ENCODE measurements at regions not wholly inside any gene's neighbourhood (a gene's known extent, or its start where the extent isn't known, plus 50 kb on each side); places are given as distances from the start of the nearest gene placed in this dataset.

DNA sequence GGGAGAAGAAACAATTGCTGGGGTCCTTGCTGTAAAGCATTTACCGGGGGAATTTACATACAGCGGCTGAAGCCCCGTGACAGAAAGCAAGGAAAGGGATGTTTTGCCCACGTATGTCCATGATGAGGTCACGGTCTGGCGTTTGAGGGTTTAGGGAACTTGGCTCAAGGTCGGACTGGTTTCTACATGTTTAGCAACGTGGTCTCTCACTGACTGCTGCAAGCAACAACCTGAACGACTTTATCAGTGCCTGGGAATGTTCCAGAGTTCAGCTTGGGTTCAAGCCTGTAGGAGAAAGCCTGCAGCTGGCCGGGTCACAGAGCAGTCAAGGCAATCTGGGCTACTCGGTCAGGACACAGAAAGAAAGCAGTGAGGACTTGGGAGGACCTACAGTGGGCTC is 323.3 kb downstream of the AJAP1 start:
- H3K4me1 ChIP-seq = no peaks in the 10 kb centered on the region
- TF ChIP-seq, protein P1, sequence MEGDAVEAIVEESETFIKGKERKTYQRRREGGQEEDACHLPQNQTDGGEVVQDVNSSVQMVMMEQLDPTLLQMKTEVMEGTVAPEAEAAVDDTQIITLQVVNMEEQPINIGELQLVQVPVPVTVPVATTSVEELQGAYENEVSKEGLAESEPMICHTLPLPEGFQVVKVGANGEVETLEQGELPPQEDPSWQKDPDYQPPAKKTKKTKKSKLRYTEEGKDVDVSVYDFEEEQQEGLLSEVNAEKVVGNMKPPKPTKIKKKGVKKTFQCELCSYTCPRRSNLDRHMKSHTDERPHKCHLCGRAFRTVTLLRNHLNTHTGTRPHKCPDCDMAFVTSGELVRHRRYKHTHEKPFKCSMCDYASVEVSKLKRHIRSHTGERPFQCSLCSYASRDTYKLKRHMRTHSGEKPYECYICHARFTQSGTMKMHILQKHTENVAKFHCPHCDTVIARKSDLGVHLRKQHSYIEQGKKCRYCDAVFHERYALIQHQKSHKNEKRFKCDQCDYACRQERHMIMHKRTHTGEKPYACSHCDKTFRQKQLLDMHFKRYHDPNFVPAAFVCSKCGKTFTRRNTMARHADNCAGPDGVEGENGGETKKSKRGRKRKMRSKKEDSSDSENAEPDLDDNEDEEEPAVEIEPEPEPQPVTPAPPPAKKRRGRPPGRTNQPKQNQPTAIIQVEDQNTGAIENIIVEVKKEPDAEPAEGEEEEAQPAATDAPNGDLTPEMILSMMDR (IDR thresholded peaks at IDR 0.05; ENCODE audit: borderline replicate concordance) = no peak
- DNase-seq = no peak
- H3K36me3 ChIP-seq = no peaks in the 10 kb centered on the region
- H3K4me3 ChIP-seq = no peak overlapping the region
- peaks cover 84% of the 10 kb centered on the region for H3K27me3 ChIP-seq (ENCODE audit: low read depth)
- H3K9me3 ChIP-seq (replicated peaks) = no peaks in the 10 kb centered on the region
- intact Hi-C loops (cut with micrococcal nuclease) = no loop called here
- no peak overlapping the region for H3K27ac ChIP-seq (replicated peaks)

DNA sequence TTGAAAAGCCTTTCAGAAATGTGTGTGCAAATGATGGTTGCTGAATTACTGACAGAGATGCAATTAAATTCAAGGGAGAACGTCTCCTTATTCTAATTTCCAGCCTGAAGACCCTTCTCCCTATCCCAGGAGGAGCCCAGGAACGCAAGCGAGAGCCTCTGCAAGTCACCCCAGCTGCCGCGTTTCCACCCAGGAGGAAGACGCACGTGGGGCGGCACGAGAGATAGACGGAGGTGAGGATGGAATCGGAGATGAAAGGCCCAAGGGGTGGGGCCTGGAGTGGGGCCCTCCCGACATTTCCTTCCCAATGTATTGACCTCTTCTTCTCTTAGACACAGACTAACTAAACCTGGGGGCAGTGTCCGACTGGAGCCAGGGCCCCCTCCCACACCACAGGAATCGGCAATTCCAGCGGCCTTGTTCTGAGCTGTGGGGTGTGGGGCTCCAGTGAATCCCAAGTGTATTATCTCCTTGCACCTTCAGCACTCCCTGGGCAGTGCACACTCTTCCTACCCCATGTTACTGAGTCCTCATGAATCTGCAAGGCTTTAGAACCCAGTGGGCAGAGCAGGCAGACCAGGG is 322.5 kb downstream of the AJAP1 start:
- intact Hi-C loops (cut with micrococcal nuclease) = no loop called here
- Histone ChIP-seq H3K4me1 (no peaks in the 10 kb centered on the region), H3K36me3 (no peaks in the 10 kb centered on the region), H3K4me3 (no peak overlapping the region), H3K27ac (replicated peaks) (no peak overlapping the region), H3K9me3 (replicated peaks) (no peaks in the 10 kb centered on the region), H3K27me3 (ENCODE audit: low read depth) (peaks cover 83% of the 10 kb centered on the region)
- TF ChIP-seq, protein P1 (IDR thresholded peaks at IDR 0.05; ENCODE audit: borderline replicate concordance) = no peak
- DNase-seq = no peak

DNA sequence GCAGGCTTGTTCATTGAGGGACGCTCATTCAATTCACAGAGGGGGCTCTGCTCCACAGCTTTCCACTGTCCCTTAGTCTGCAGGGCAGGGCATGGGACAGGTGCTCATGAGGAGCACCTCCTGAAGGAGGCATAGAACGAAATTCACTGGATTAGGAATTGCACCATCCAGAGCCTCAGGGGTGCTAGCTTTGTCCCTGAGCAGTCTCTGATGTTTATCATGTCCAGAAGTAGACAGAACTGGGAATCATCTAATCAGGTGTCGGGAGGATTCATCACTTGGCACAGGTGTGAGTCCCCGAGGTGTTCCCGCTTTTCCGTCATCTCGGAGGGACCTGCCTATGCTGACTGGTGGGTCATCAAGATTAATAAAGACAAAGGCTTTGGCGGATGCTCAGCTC is 321.4 kb downstream of the AJAP1 start:
- intact Hi-C loops (cut with micrococcal nuclease) = no loop called here
- H3K27me3 ChIP-seq (ENCODE audit: low read depth) = peaks cover 73% of the 10 kb centered on the region
- DNase-seq = no peak

DNA sequence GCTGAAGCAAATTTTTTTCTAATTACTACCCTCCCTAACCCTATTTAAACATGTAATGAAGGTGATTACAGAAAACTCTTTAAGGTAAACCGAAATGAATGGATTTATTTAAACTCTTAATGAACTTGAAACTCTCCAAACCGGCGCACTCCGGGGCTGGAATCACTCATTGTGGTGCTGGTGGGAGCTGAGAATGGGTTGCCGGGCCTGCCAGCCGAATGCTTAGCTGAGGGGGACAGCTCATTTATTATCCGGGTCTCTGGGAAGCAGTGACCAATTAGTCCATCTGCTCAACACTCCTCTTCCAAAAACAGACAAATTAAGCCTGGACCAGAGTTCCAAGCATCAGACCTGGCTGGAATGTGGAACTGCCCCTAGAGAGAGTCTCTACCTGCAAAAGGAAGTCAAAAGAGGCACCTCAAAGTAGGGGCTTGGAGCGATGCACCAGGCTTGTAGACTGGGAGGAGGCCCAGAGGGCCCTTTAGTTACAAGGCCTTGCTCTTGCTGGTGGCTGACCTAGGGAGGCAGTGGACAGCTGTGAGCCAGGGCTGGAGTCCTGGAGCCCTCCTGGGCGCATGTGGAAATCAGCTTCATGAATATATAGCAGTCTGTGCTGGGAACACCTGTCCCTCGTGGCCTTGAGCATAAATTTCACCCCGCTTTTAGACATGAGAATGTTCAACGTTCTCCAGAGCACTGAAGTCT is 320.7 kb downstream of the AJAP1 start:
- no peaks in the 10 kb centered on the region for H3K36me3 ChIP-seq
- intact Hi-C loops (cut with micrococcal nuclease) = no loop called here
- no peaks in the 10 kb centered on the region for H3K9me3 ChIP-seq (replicated peaks)
- no peaks in the 10 kb centered on the region for H3K4me1 ChIP-seq
- TF ChIP-seq, protein P1 (IDR thresholded peaks at IDR 0.05; ENCODE audit: borderline replicate concordance) = no peak
- H3K4me3 ChIP-seq = no peak overlapping the region
- no peak overlapping the region for H3K27ac ChIP-seq (replicated peaks)
- peaks cover 66% of the 10 kb centered on the region for H3K27me3 ChIP-seq (ENCODE audit: low read depth)
- DNase-seq = no peak

More for the DNA sequence above, 321.4 kb downstream of the AJAP1 start:
- TF ChIP-seq, protein P1 (IDR thresholded peaks at IDR 0.05; ENCODE audit: borderline replicate concordance) = no peak
- Histone ChIP-seq H3K36me3 (no peaks in the 10 kb centered on the region), H3K4me1 (no peaks in the 10 kb centered on the region), H3K9me3 (replicated peaks) (no peaks in the 10 kb centered on the region), H3K27ac (replicated peaks) (no peak overlapping the region), H3K4me3 (no peak overlapping the region)

DNA sequence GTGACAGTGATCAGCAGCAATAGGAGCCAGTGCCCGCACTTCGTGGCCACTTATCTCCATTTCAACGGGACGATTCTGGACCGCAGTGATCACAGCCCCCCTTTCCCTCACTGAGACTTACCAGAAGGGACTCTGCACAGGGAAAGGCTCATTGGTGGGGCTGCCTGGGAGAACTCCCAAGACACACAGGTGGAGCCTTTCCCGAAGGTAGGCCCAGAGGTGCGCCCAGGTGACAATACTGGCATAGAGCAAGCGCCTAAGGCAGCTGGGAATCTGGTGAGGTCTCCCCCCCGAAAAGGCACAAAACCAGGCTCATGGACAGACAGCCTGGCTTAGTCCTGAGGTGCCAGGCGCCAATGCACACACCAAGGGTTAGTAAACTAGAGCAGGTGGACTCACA is 318.9 kb downstream of the AJAP1 start:
- Histone ChIP-seq H3K27me3 (ENCODE audit: low read depth) (peaks cover 56% of the 10 kb centered on the region), H3K36me3 (no peaks in the 10 kb centered on the region), H3K27ac (replicated peaks) (no peak overlapping the region), H3K4me1 (no peaks in the 10 kb centered on the region), H3K9me3 (replicated peaks) (no peaks in the 10 kb centered on the region), H3K4me3 (no peak overlapping the region)
- TF ChIP-seq, protein P1 (IDR thresholded peaks at IDR 0.05; ENCODE audit: borderline replicate concordance) = no peak
- DNase-seq = no peak
- intact Hi-C loops (cut with micrococcal nuclease) = no loop called here
